ENCODE measurements at regions not wholly inside any gene's neighbourhood (a gene's known extent, or its start where the extent isn't known, plus 50 kb on each side); places are given as distances from the start of the nearest gene placed in this dataset.
"Not testable (repeated sequence)": the region's sequence is repeated elsewhere in the genome, so short reads cannot be mapped to it uniquely, and the experiment has no call there.

GRCh38 chr13:44713788-44714469 is 137.8 kb upstream of the TSC22D1 start:
- no peak for DNase-seq

DNA sequence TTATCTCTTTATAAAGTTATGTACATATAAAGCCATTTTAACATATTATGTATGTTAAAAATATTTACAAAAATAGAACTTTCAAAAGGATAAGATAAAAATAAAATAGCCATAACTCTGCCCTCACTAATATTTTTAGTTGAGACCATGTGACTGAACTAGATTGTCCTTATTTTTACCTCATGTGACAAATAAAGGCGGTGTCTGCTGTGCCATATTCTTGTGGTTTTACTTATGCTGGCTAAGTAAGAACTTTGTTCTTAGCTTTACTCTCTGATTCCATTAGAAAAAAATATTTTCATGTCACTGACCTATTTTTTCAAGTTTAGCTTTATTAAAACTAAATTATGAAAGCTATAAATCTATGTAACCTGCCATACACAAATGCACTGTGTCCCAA is 135.6 kb upstream of the TSC22D1 start:
- no peak for DNase-seq

GRCh38 chr13:44710576-44710975 is 134.4 kb upstream of the TSC22D1 start:
- no peak for DNase-seq

DNA sequence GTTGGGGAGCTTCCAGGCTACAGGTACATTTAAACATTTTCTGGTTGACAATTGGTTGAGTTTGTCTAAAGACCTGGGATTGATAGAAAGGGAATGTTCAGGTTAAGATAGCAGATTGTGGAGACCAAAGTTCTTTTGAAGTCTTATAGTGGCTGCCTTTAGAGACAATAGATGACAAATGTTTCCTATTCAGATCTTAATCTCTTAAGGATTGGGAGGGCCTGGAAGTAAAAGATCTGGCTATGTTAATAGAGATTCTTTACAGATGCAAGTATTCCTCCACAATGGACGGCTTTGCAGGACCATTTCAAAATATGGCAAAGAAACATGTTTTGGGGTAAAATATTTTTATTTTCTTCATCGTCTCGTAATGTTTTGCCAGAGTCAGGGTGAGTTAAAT is 128.7 kb upstream of the TSC22D1 start:
- not testable (repeated sequence) for DNase-seq

DNA sequence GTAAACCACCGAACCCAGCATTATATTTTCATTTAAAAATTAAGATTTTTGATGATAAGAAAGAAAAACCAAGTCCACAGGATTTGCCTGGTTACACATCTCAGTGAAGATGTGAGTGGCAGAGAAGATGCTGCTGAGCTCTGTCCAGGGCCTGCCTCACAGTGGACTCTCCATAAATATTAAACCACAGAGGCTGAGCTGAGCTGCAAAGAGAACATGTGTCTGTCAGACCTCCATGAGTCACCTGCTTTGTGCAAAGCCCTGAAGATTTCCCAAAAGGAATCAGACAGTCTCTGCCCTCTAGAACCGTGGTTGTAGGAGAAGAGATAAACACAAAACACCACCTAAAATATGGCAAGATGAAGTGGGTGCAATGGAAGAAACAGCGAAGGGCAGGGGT is 127.2 kb upstream of the TSC22D1 start:
- no peak for DNase-seq

GRCh38 chr13:44698066-44698465 is 121.9 kb upstream of the TSC22D1 start:
- peak in 44 of 58 donors; percentile 1 to 74 (median 22) for DNase-seq

DNA sequence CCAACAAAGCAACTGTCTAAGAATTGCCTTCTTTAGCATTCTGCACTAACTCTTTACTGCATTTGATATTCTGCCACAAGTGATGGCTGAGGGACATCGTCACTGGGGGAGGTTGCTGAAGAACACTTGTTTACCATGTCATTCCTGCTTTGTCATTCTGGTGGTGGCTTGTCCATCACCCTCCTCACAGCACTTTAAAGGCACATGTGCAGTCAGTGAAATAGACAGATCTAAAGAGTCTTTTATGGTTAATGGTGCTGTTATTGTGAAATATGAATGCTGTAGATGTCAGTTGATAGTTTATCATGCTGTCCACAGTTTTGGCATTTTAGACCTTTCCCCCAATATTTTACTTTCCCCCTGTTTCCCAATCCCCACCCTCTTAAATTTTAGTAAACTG is 120.9 kb upstream of the TSC22D1 start:
- peak in 2 of 58 donors; percentile 0 to 4 for DNase-seq

- no peak for DNase-seq
These were observed 119.4 kb upstream of the TSC22D1 start for GRCh38 chr13:44695520-44695919.

DNA sequence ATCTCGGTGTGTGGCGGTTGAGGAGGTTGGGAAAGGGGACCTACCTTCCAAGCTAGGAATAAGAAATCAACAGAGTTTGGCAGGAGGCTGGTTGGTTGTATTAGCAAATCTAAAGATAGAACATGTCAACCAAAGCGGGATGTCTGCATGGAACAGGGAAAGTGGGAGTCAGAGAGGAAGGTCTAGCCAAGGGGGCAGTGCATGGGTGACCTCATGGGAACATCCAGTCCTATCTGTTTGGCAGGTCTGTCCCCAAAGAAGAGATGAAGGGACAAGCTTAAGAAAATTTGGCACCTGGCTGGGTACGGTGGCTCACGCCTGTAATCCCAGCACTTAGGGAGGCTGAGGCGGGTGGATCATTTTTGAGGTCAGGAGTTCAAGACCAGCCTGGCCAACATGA is 118.7 kb upstream of the TSC22D1 start:
- DNase-seq: no peak

DNA sequence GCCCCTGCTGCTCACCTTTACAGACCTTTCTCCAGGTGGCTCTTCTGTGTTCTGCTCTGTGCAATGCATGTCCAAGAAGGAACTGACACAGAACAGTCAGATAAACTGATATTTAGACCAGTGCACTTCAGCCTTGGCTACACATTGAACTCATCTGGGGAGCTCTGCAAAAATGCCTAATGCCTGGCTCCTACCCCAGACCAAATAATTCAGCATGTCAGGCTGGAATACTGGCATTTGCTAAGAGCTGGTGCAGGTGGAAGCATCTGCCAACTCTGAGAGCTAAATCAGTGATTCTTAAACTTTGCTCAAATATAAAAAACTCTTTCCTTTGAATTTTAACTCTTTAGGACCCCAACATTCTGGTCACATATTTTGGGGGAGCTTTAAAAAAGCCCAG is 118.2 kb upstream of the TSC22D1 start:
- DNase-seq: no peak

- no peak for DNase-seq
These were observed 117.1 kb upstream of the TSC22D1 start for GRCh38 chr13:44693156-44693764.

GRCh38 chr13:44692173-44692713 is 116.1 kb upstream of the TSC22D1 start:
- no peak for DNase-seq

GRCh38 chr13:44690376-44690775 is 114.2 kb upstream of the TSC22D1 start:
- no peak for DNase-seq

DNA sequence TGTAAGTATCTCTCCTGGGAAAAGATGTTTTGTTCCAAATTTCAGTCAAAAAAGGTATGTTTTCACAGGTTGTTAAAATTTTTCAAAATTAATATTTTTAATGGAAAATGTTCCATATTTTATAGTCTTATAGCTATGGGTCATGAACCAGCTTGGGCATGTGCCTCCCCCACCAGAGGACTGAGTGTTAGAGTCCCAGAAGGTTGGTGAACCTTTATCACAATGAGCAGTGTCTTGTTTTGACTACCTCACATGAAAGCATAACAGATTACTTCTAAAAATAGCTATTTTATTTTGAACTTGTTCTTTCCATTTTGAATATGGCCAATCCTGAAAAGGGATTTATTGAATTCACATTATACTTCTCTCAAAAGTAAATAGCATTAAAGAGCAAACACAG is 112.5 kb upstream of the TSC22D1 start:
- DNase-seq: no peak

DNA sequence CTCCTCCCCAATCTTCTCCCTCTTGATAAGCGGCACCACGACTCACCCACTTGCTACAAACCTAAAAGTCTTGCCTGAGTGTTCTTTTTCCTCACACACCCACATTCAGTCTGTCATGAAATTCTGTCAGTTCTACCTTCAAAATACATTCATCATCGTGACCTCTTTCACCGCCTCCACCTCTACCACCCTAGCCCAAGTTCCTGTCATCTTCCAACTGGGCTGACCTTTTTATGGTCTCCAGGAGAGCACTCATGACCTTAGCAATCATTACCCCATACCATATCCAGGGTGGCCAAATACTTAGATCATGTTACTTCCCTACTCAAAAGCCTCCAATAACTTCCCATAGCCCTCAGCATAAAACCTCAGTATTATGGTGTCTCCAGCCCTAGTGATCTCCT is 110.4 kb upstream of the TSC22D1 start:
- DNase-seq: peak in 2 of 58 donors; percentile 1 to 3

DNA sequence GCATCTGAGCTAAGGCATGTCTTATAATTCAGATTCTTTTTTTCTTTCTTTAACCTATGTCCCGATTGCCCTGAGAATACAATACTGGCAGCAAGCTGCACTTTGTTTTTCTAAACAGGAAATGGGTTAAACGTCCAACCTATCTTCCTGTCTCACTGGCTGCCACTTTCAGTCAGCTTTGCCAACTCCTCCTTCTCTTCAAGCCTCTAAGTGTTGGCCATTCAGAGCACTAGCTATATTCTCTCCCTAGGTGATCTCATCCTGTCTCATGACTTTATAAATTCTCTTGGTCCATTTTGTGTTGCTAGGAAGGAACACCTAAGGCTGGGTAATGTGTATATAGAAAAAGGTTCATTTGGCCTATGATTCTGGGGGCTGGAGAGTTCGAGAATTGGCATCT is 109.5 kb upstream of the TSC22D1 start:
- DNase-seq: no peak

GRCh38 chr13:44682416-44682815 is 106.3 kb upstream of the TSC22D1 start:
- not testable (repeated sequence) for DNase-seq

DNA sequence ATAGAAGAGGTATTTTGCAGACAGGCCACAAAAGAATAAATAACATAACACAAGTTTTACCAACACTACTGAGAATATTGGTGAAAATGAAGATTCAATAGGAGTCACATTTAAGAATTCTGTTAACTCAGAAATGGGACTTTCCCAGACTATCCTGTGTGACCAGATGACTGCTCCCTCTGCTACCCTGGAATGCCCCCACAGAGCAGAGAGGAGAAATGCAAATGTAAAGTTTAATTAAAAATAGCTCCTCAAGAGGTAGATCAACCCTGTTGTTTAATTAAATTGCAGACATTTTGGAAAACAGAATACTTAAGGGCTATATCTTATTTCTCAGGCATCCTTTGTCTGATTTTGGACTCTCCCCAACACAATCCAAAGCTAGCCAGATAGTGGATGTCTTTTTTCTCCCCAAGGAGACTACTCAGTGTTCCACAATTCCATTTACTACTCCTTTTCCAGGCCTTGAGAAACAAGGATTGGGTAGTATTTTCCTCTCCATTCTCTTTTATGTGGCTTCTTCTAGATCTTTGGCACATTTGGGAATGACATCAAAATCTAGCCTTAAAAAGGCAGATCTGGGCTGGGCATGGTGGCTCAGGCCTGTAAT is 104.7 kb upstream of the TSC22D1 start:
- no peak for DNase-seq

GRCh38 chr13:44679597-44679996 is 103.5 kb upstream of the TSC22D1 start:
- no peak for DNase-seq

- no peak for DNase-seq
These were observed 102.1 kb upstream of the TSC22D1 start for GRCh38 chr13:44678197-44678596.

DNA sequence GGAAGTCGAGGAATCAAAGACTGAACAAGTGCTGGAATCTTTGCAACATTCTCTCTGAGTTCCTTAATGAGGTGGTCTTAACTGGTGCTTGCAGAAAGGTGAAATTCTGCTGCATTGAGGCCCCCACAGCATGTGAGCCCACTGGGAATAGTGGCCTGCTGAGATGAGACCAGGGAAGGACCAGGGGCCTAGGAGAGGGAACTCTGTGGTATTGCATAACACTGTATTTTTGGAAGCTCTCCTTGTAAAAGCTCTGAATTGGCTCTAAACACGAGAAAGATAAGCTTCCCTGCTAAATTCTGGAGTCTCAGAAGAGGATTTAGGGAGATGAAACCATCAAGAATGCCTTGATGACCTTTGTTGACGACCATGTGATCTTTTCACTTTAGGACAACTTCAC is 100.4 kb upstream of the TSC22D1 start:
- no peak for DNase-seq

GRCh38 chr13:44669534-44669933 is 93.4 kb upstream of the TSC22D1 start:
- no peak for DNase-seq

- DNase-seq: no peak
These were observed 92.6 kb upstream of the TSC22D1 start for GRCh38 chr13:44668688-44669087.
